ENCODE measurements at regions not wholly inside any gene's neighbourhood (a gene's known extent, or its start where the extent isn't known, plus 50 kb on each side); places are given as distances from the start of the nearest gene placed in this dataset.

- TF ChIP-seq SREBF2 (IDR thresholded peaks at IDR 0.05; ENCODE audit: low read length): no peak
- TF ChIP-seq REST (IDR thresholded peaks at IDR 0.05; ENCODE audit: low read depth, low read length): no peak
- no peak for TF ChIP-seq HDGF (IDR thresholded peaks at IDR 0.05)
- no peak for TF ChIP-seq TARDBP (IDR thresholded peaks at IDR 0.05; ENCODE audit: borderline replicate concordance)
Observed at GRCh38 chr13:65553096-65553727, 1676.9 kb downstream of the PCDH9 start.
